ENCODE measurements at regions not wholly inside any gene's neighbourhood (a gene's known extent, or its start where the extent isn't known, plus 50 kb on each side); places are given as distances from the start of the nearest gene placed in this dataset.
A peak's percentile ranks its signal among the peaks of the same experiment; 100 is the strongest.

GRCh38 chr19:34109596-34109995 lies 62.7 kb upstream of the LSM14A start:
- intact Hi-C loops (cut with micrococcal nuclease): no loop called here
- no peak for TF ChIP-seq CTCF (IDR thresholded peaks at IDR 0.05)
- no peak for DNase-seq
- Histone ChIP-seq H3K27ac (ENCODE audit: low read length) (no peak overlapping the region), H3K4me1 (ENCODE audit: control insufficient read depth, insufficient read depth, low read length) (no peaks in the 10 kb centered on the region), H3K4me3 (ENCODE audit: low read length) (no peak overlapping the region), H3K9me3 (ENCODE audit: control insufficient read depth, insufficient read depth, low read length) (no peaks in the 10 kb centered on the region), H3K36me3 (ENCODE audit: control insufficient read depth, insufficient read depth, low read length) (no peaks in the 10 kb centered on the region), H3K27me3 (ENCODE audit: control insufficient read depth, insufficient read depth, low read length) (peaks cover 2% of the 10 kb centered on the region)
- Mint-ChIP-seq H3K9me3 (no peaks in the 10 kb centered on the region), H3K4me1 (no peaks in the 10 kb centered on the region), H3K27me3 (ENCODE audit: low read depth in 2 of 2) (peaks cover 6 to 15% of the 10 kb centered on the region in 2 donors), H3K4me3 (no peak overlapping the region), H3K36me3 (no peaks in the 10 kb centered on the region), H3K27ac (no peak overlapping the region)
- ATAC-seq: no peak
- WGBS (ENCODE audit: insufficient coverage): 0% methylated on average over 1 of the region's 3 CpGs

GRCh38 chr19:34118879-34119748 lies 53.2 kb upstream of the LSM14A start:
- H3K4me1 Mint-ChIP-seq: no peaks in the 10 kb centered on the region
- WGBS (ENCODE audit: insufficient coverage): 57% methylated on average over 8 of the region's 8 CpGs
- ATAC-seq: no peak

GRCh38 chr19:34120141-34120540 lies 52.2 kb upstream of the LSM14A start:
- intact Hi-C loops (cut with micrococcal nuclease): no loop called here
- no peak for TF ChIP-seq CTCF (IDR thresholded peaks at IDR 0.05)
- H3K4me3 ChIP-seq (ENCODE audit: low read length): no peak overlapping the region
- no peaks in the 10 kb centered on the region for H3K9me3 ChIP-seq (ENCODE audit: control insufficient read depth, insufficient read depth, low read length)
- ATAC-seq (no peak), DNase-seq (no peak)
- H3K36me3 Mint-ChIP-seq: no peaks in the 10 kb centered on the region
- no peaks in the 10 kb centered on the region for H3K36me3 ChIP-seq (ENCODE audit: control insufficient read depth, insufficient read depth, low read length)
- 88% methylated on average over 11 of the region's 11 CpGs for WGBS (ENCODE audit: insufficient coverage)
- no peaks in the 10 kb centered on the region for H3K4me1 Mint-ChIP-seq
- H3K4me3 Mint-ChIP-seq: no peak overlapping the region
- peaks cover 23 to 35% of the 10 kb centered on the region in 2 donors for H3K27me3 Mint-ChIP-seq (ENCODE audit: low read depth in 2 of 2)
- H3K27me3 ChIP-seq (ENCODE audit: control insufficient read depth, insufficient read depth, low read length): no peaks in the 10 kb centered on the region
- H3K27ac ChIP-seq (ENCODE audit: low read length): no peak overlapping the region
- H3K4me1 ChIP-seq (ENCODE audit: control insufficient read depth, insufficient read depth, low read length): no peaks in the 10 kb centered on the region
- H3K9me3 Mint-ChIP-seq: no peaks in the 10 kb centered on the region
- H3K27ac Mint-ChIP-seq: no peak overlapping the region

More at GRCh38 chr19:34118879-34119748, 53.2 kb upstream of the LSM14A start:
- Mint-ChIP-seq H3K27me3 (ENCODE audit: low read depth in 2 of 2) (peaks cover 23 to 35% of the 10 kb centered on the region in 2 donors), H3K27ac (no peak overlapping the region), H3K4me3 (no peak overlapping the region), H3K36me3 (no peaks in the 10 kb centered on the region), H3K9me3 (no peaks in the 10 kb centered on the region)
- no peaks in the 10 kb centered on the region for H3K9me3 ChIP-seq (ENCODE audit: control insufficient read depth, insufficient read depth, low read length)
- DNase-seq: peak in 1 of 2 donors; percentile 43
- no peak for TF ChIP-seq CTCF (IDR thresholded peaks at IDR 0.05)
- H3K36me3 ChIP-seq (ENCODE audit: control insufficient read depth, insufficient read depth, low read length): no peaks in the 10 kb centered on the region
- no peaks in the 10 kb centered on the region for H3K27me3 ChIP-seq (ENCODE audit: control insufficient read depth, insufficient read depth, low read length)
- no peak overlapping the region for H3K4me3 ChIP-seq (ENCODE audit: low read length)
- intact Hi-C loops (cut with micrococcal nuclease): no loop called here
- no peaks in the 10 kb centered on the region for H3K4me1 ChIP-seq (ENCODE audit: control insufficient read depth, insufficient read depth, low read length)
- no peak overlapping the region for H3K27ac ChIP-seq (ENCODE audit: low read length)
